Thoracic aorta (tissue), 2 donors: ENCODE measurements at regions not wholly inside any gene's neighbourhood (a gene's known extent, or its start where the extent isn't known, plus 50 kb on each side); places are given as distances from the start of the nearest gene placed in this dataset.
"Not testable (repeated sequence)": the region's sequence is repeated elsewhere in the genome, so short reads cannot be mapped to it uniquely, and the experiment has no call there.

Experiments
- ATAC-seq: fragments of 150-250 bp; one replicate; pipeline ENCODE4 v1.8.0; 2017; ENCODE audit warnings: low read depth; ENCODE audit not compliant: insufficient number of reproducible peaks, low FRiP score
- DNase-seq: peaks from one replicate; pipeline ENCODE4 v3.0.0-alpha.2; 2020; ENCODE audit warnings: low spot score
- H3K27ac ChIP-seq, 2 donors: fragments of 200-600 bp; sonication (generic); 1 replicate in 1 of 2; 2 replicates in 1 of 2; pipeline ENCODE4 v1.5.1; 2016; ENCODE audit warnings: mild to moderate bottlenecking in 2 of 2, moderate library complexity in 2 of 2
- H3K27me3 ChIP-seq: fragments of 200-600 bp; sonication (generic); replicated peaks from 2 replicates; pipeline ENCODE4 v1.6.0; 2016; ENCODE audit warnings: mild to moderate bottlenecking; ENCODE audit not compliant: insufficient read depth
- H3K36me3 ChIP-seq: fragments of 200-600 bp; sonication (generic); one replicate; pipeline ENCODE4 v1.5.1; 2016
- H3K4me1 ChIP-seq, 2 donors: fragments of 200-600 bp; sonication (generic); 1 replicate in 1 of 2; 2 replicates in 1 of 2; pipeline versions ENCODE4 v1.5.1 to v1.6.0; 2016; ENCODE audit warnings: low read depth in 2 of 2, mild to moderate bottlenecking in 1 of 2; ENCODE audit not compliant: control insufficient read depth in 1 of 2
- H3K4me3 ChIP-seq: fragments of 200-600 bp; sonication (generic); 2 replicates; pipeline ENCODE4 v1.5.1; 2016; ENCODE audit warnings: mild to moderate bottlenecking
- H3K9me3 ChIP-seq: fragments of 200-600 bp; sonication (generic); 2 replicates; pipeline ENCODE4 v1.5.1; 2016
- TF ChIP-seq, protein P1 (sequence below): fragments of 200-600 bp; sonication (generic); IDR thresholded peaks from one replicate; pipeline ENCODE4 v1.5.1; 2019; ENCODE audit warnings: antibody characterized with exemption

DNA sequence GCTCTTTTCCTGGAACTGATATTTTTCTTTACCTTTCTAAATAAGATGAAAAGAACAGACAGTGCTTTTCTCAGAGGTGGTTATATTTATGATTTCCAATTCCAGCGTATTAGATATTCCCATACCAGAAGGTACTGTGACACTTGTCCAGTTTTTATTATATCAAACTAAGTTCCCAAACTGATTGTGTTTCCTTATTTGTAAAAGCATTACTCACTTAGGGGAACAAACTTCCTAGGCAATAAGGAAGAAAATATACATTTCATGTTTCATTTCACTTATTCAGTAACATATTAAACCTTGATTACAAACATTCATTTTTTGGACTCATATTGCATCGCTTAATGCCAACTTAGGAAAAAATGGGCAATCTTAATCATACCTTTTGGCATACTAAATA, 1480.0 kb upstream of the NUDT12 start:
- H3K9me3 ChIP-seq: no peaks in the 10 kb centered on the region
- no peaks in the 10 kb centered on the region for H3K36me3 ChIP-seq
- DNase-seq (no peak), ATAC-seq (no peak)
- no peak overlapping the region for H3K27ac ChIP-seq
- no peaks in the 10 kb centered on the region for H3K27me3 ChIP-seq
- H3K4me3 ChIP-seq: no peak overlapping the region
- TF ChIP-seq, protein P1, sequence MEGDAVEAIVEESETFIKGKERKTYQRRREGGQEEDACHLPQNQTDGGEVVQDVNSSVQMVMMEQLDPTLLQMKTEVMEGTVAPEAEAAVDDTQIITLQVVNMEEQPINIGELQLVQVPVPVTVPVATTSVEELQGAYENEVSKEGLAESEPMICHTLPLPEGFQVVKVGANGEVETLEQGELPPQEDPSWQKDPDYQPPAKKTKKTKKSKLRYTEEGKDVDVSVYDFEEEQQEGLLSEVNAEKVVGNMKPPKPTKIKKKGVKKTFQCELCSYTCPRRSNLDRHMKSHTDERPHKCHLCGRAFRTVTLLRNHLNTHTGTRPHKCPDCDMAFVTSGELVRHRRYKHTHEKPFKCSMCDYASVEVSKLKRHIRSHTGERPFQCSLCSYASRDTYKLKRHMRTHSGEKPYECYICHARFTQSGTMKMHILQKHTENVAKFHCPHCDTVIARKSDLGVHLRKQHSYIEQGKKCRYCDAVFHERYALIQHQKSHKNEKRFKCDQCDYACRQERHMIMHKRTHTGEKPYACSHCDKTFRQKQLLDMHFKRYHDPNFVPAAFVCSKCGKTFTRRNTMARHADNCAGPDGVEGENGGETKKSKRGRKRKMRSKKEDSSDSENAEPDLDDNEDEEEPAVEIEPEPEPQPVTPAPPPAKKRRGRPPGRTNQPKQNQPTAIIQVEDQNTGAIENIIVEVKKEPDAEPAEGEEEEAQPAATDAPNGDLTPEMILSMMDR: no peak
- no peaks in the 10 kb centered on the region for H3K4me1 ChIP-seq

DNA sequence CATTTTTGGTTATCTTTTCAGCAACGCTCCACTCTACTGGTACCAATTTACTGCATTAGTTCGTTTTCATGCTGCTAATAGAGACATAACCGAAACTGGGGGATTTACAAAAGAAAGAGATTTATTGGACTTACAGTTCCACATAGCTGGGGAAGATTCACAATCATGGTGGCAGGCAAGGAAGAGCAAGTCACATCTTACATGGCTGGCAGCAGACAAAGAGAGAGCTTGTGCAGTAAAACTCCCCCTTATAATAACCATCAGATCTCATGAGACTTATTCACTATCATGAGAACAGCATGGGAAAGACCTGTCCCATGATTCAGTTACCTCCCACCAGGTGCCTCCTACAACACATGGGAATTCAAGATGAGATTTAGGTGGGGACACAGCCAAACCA, 1474.2 kb upstream of the NUDT12 start:
- not testable (repeated sequence) for H3K27me3 ChIP-seq, H3K4me1 ChIP-seq, ATAC-seq, DNase-seq, H3K4me3 ChIP-seq, H3K36me3 ChIP-seq, H3K27ac ChIP-seq, H3K9me3 ChIP-seq

DNA sequence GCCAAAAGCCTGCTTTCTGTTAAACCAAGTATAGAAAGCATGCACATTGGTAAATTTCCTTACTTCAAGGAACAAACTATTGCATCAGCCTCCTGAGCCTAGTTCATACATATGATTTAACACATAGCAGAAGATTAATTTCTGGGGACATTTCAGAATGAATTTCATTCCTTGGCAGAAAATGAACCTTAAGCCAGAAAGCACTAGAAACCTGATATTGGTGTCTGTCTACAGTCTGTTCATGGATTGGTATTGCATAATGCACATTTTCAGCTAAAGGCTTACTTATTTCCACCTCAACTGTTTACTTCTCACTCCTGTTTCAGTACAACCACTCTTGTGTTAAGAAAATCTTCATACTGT, 1471.8 kb upstream of the NUDT12 start:
- H3K27ac ChIP-seq: no peak overlapping the region
- no peaks in the 10 kb centered on the region for H3K36me3 ChIP-seq
- peaks cover 3% of the 10 kb centered on the region for H3K9me3 ChIP-seq
- H3K27me3 ChIP-seq: no peaks in the 10 kb centered on the region
- ATAC-seq: no peak
- DNase-seq: no peak
- no peaks in the 10 kb centered on the region for H3K4me1 ChIP-seq
- TF ChIP-seq, protein P1: no peak
- H3K4me3 ChIP-seq: no peak overlapping the region

DNA sequence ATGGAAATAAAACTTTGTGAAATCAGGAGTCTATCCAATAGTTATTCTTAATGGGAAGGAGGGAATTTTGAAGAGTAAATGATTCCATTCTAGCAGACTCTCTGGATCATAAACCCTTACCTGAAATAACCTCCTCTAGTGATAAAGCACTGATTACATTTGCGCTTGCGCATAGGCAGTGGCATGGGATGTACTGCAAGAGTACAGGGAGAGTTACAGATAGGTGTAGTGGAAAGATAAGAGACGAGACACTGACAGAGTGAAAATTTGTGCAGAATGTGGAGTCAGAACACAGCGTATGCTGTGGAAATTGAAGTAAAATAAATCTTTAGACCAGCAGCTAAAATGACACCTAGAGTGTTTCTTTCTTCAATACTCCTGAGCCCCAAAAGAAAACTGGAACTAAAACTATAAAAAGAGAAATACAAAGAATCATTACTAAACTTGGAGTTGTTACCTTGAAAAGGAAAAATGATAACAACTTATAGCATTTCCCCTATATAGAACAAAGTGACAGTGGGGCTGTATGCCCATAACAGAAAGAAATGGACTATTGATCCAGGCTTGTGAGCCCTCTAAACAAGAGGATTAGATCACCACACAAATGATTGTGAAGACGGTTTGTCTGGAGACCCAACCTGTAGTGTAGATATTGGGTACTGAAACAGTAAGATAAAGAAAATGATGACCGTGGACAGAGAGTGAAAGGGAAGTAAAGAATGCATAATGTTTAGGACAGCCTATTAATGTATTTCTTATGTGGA, 1471.2 kb upstream of the NUDT12 start:
- H3K4me1 ChIP-seq: no peaks in the 10 kb centered on the region
- H3K27me3 ChIP-seq: no peaks in the 10 kb centered on the region
- peaks cover 3% of the 10 kb centered on the region for H3K9me3 ChIP-seq
- H3K27ac ChIP-seq: no peak overlapping the region
- no peaks in the 10 kb centered on the region for H3K36me3 ChIP-seq
- TF ChIP-seq, protein P1: no peak
- H3K4me3 ChIP-seq: no peak overlapping the region
- no peak for ATAC-seq
- no peak for DNase-seq

- no peak overlapping the region for H3K27ac ChIP-seq
- DNase-seq (no peak), ATAC-seq (no peak)
- H3K27me3 ChIP-seq: no peaks in the 10 kb centered on the region
- no peaks in the 10 kb centered on the region for H3K4me1 ChIP-seq
- TF ChIP-seq, protein P1: no peak
- H3K9me3 ChIP-seq: peaks cover 3% of the 10 kb centered on the region
- no peak overlapping the region for H3K4me3 ChIP-seq
- no peaks in the 10 kb centered on the region for H3K36me3 ChIP-seq
Measured at GRCh38 chr5:105032917-105033316, 1470.3 kb upstream of the NUDT12 start.

GRCh38 chr5:105030153-105030552, 1467.6 kb upstream of the NUDT12 start:
- Histone ChIP-seq H3K27ac (no peak overlapping the region), H3K36me3 (no peaks in the 10 kb centered on the region), H3K9me3 (no peaks in the 10 kb centered on the region), H3K4me1 (no peaks in the 10 kb centered on the region), H3K27me3 (no peaks in the 10 kb centered on the region), H3K4me3 (no peak overlapping the region)
- DNase-seq (no peak), ATAC-seq (no peak)
- TF ChIP-seq, protein P1: no peak
